ENCODE measurements at regions not wholly inside any gene's neighbourhood (a gene's known extent, or its start where the extent isn't known, plus 50 kb on each side); places are given as distances from the start of the nearest gene placed in this dataset.
"Not testable (repeated sequence)": the region's sequence is repeated elsewhere in the genome, so short reads cannot be mapped to it uniquely, and the experiment has no call there.

DNA sequence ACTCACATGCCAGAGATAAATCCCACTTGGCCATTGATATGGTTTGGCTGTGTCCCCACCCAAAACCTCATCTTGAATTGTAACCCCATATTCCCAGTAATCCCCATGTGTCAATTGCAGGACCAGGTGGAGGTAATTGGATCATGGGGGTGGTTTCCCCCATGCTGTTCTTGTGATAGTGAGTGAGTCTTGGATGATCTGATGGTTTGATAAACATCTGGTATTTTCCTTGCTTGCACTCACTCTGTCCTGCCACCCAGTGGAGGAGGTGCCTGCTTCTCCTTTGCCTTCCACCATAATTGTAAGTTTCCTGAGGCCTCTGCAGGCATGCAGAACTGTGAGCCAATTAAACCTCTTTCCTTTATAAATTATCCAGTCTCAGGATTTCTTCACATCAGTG lies 50.4 kb upstream of the B3GAT2 start:
- not testable (repeated sequence) for TF ChIP-seq CTCF (IDR thresholded peaks at IDR 0.05 in 4 of 5, conservative IDR thresholded peaks at IDR 0.05 in 1 of 5); POLR2A (IDR thresholded peaks at IDR 0.05)
